ENCODE measurements at regions not wholly inside any gene's neighbourhood (a gene's known extent, or its start where the extent isn't known, plus 50 kb on each side); places are given as distances from the start of the nearest gene placed in this dataset.
A peak's percentile ranks its signal among the peaks of the same experiment; 100 is the strongest.

DNA sequence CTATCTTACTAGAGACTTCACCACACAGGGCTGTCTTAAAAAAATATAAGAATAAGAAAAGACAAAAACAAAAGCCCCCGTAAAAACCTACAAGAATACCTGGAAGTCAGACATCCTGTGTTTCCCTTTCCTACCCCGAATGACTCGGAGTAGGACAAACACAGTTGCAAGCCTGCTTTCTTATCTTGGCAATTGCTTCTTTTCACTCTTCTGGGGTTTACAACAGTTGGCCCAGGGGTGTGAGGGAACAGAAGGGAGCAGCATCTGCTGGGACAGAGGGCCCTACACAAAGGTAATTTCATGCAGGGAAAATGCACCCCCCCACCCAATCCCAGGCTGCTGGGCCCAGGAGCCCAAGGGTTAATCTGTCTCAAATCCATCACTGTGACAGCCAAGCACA is 220.6 kb downstream of the ARHGAP12 start:
- no peak overlapping the region for H3K4me3 ChIP-seq (ENCODE audit: low read depth, low read length, poor library complexity, severe bottlenecking)
- no peaks in the 10 kb centered on the region for H4K20me1 ChIP-seq (ENCODE audit: insufficient read depth, low read length)
- H3K79me2 ChIP-seq (ENCODE audit: insufficient read depth, low read length): no peaks in the 10 kb centered on the region
- no peak overlapping the region for H2AFZ ChIP-seq (ENCODE audit: low read length)
- H3K9me3 ChIP-seq (ENCODE audit: low read length): no peaks in the 10 kb centered on the region; the same call in none of the 2 replicates
- H3K27ac ChIP-seq (ENCODE audit: low read depth, low read length, poor library complexity, severe bottlenecking): no peak overlapping the region
- H3K9ac ChIP-seq (ENCODE audit: low read length): no peak overlapping the region
- no peak overlapping the region for H3K4me2 ChIP-seq (ENCODE audit: low read length)
- no peaks in the 10 kb centered on the region for H3K27me3 ChIP-seq (ENCODE audit: insufficient read depth, low read length)
- no peak for TF ChIP-seq EZH2 (IDR thresholded peaks at IDR 0.05; ENCODE audit: borderline replicate concordance, low read length)
- TF ChIP-seq, protein P1, sequence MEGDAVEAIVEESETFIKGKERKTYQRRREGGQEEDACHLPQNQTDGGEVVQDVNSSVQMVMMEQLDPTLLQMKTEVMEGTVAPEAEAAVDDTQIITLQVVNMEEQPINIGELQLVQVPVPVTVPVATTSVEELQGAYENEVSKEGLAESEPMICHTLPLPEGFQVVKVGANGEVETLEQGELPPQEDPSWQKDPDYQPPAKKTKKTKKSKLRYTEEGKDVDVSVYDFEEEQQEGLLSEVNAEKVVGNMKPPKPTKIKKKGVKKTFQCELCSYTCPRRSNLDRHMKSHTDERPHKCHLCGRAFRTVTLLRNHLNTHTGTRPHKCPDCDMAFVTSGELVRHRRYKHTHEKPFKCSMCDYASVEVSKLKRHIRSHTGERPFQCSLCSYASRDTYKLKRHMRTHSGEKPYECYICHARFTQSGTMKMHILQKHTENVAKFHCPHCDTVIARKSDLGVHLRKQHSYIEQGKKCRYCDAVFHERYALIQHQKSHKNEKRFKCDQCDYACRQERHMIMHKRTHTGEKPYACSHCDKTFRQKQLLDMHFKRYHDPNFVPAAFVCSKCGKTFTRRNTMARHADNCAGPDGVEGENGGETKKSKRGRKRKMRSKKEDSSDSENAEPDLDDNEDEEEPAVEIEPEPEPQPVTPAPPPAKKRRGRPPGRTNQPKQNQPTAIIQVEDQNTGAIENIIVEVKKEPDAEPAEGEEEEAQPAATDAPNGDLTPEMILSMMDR (IDR thresholded peaks at IDR 0.05; ENCODE audit: low read length): no peak
- no peaks in the 10 kb centered on the region for H3K9me2 ChIP-seq (ENCODE audit: low read depth, low read length)
- H3K36me3 ChIP-seq (ENCODE audit: insufficient read depth, low read length): no peaks in the 10 kb centered on the region
- no peaks in the 10 kb centered on the region for H3F3A ChIP-seq (ENCODE audit: insufficient read depth, low read length)
- peaks cover 18% of the 10 kb centered on the region for H3K4me1 ChIP-seq (ENCODE audit: insufficient read depth, low read length, severe bottlenecking)

DNA sequence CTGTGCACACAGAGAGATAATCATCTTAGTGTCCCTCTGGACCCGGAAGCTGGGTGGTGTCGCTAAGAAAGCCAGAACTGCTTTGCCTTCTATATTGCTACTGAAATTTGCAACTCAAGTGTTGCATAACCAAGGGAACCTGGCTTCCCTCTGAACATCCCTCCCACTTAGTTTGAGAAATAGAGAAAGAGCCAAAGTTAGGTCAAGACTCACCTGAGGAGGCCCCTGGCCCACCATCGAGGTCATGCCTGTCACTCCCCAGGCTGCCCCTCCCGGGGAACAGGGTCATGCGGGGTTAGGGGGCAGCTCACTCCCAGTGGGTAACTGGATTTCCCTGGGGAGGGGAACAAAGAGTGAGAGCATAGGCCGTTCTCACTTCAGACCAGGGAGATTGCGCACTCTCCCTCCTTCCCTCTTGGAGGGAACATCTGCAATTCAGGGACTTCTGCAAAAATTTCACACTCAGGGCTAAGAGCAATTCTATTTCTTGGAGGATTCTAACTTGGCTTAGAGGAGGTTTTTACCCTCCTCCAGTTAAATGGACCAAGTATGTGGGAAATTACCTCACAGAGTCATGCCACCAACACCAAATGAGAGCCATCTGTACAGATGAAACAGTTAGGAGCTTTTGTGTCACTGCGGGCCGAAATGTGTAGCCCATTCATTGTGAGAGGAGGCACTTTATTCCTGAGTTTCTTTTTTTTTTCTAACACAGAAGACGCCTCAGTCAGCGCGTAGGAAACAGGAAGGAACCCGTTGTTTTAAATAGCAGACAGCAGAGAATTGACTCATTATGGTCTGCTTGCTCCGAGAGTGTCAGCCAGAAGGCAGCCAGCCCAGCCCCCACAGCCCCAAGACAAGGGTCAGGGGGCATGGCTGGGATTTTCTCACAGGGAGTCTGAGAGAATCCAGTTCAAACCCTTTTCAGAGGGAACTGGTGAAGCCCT is 221.3 kb downstream of the ARHGAP12 start:
- Histone ChIP-seq H3K27ac (ENCODE audit: low read depth, low read length, poor library complexity, severe bottlenecking) (peak overlapping the region; percentile 8), H3K79me2 (ENCODE audit: insufficient read depth, low read length) (no peaks in the 10 kb centered on the region), H3K4me1 (ENCODE audit: insufficient read depth, low read length, severe bottlenecking) (peaks cover 18% of the 10 kb centered on the region), H4K20me1 (ENCODE audit: insufficient read depth, low read length) (no peaks in the 10 kb centered on the region), H3K9me3 (ENCODE audit: low read length) (peaks cover 3% of the 10 kb centered on the region), H3K9me2 (ENCODE audit: low read depth, low read length) (no peaks in the 10 kb centered on the region), H3K4me3 (ENCODE audit: low read depth, low read length, poor library complexity, severe bottlenecking) (no peak overlapping the region), H3K36me3 (ENCODE audit: insufficient read depth, low read length) (no peaks in the 10 kb centered on the region), H2AFZ (ENCODE audit: low read length) (no peak overlapping the region), H3F3A (ENCODE audit: insufficient read depth, low read length) (no peaks in the 10 kb centered on the region), H3K9ac (ENCODE audit: low read length) (no peak overlapping the region), H3K27me3 (ENCODE audit: insufficient read depth, low read length) (no peaks in the 10 kb centered on the region), H3K4me2 (ENCODE audit: low read length) (no peak overlapping the region)
- TF ChIP-seq, protein P1 (IDR thresholded peaks at IDR 0.05; ENCODE audit: low read length): no peak
- no peak for TF ChIP-seq EZH2 (IDR thresholded peaks at IDR 0.05; ENCODE audit: borderline replicate concordance, low read length)

DNA sequence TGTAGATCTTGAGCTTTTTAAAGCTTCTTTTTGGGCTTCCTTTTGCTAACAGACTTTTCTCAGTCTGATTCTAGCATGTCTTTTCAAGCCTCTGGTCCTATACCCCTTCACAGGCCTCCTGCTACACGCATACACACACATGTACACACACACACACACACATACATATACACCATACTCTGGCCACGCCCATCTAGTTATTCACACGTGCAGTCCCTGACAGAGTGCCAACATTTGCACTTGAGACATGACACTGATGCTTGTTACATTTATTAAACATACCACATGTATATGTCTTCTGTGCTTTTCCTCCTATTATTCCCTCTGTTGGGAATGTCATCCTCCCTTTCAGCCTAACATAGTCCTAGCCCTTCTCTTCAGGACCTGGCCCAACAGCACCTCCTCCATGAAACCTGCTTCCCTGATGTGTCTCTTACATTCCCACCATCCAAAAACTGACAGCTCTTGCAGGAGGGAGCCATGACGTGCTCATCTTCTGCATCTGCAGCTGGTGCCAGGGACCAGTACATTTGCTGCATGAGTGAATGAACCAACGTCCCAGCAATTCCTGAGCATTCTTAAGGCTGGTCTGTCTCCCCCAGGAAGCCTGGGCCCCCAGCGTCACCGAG is 222.1 kb downstream of the ARHGAP12 start:
- Histone ChIP-seq H3K4me1 (ENCODE audit: insufficient read depth, low read length, severe bottlenecking) (peaks cover 18% of the 10 kb centered on the region), H3F3A (ENCODE audit: insufficient read depth, low read length) (no peaks in the 10 kb centered on the region), H3K27me3 (ENCODE audit: insufficient read depth, low read length) (no peaks in the 10 kb centered on the region), H4K20me1 (ENCODE audit: insufficient read depth, low read length) (no peaks in the 10 kb centered on the region), H3K9me2 (ENCODE audit: low read depth, low read length) (no peaks in the 10 kb centered on the region), H3K4me3 (ENCODE audit: low read depth, low read length, poor library complexity, severe bottlenecking) (no peak overlapping the region), H3K27ac (ENCODE audit: low read depth, low read length, poor library complexity, severe bottlenecking) (no peak overlapping the region), H3K9me3 (ENCODE audit: low read length) (peaks cover 3% of the 10 kb centered on the region), H3K9ac (ENCODE audit: low read length) (no peak overlapping the region), H3K4me2 (ENCODE audit: low read length) (no peak overlapping the region), H2AFZ (ENCODE audit: low read length) (no peak overlapping the region), H3K36me3 (ENCODE audit: insufficient read depth, low read length) (no peaks in the 10 kb centered on the region), H3K79me2 (ENCODE audit: insufficient read depth, low read length) (no peaks in the 10 kb centered on the region)
- TF ChIP-seq EZH2 (IDR thresholded peaks at IDR 0.05; ENCODE audit: borderline replicate concordance, low read length): no peak
- TF ChIP-seq, protein P1 (IDR thresholded peaks at IDR 0.05; ENCODE audit: low read length): no peak

Data from OCI-LY1 (cell line).